Prostate gland (tissue), 2 donors: ENCODE measurements at regions not wholly inside any gene's neighbourhood (a gene's known extent, or its start where the extent isn't known, plus 50 kb on each side); places are given as distances from the start of the nearest gene placed in this dataset.
"Not testable (repeated sequence)": the region's sequence is repeated elsewhere in the genome, so short reads cannot be mapped to it uniquely, and the experiment has no call there.

Experiments used
- DNase-seq: peaks from one replicate; pipeline ENCODE4 v3.0.0-alpha.2; 2019; ENCODE audit warnings: low spot score
- H3K27ac ChIP-seq, 2 donors: fragments of 200-600 bp; sonication (generic); 2 replicates each; pipeline ENCODE4 v1.5.1; 2017 to 2019
- H3K27me3 ChIP-seq: fragments of 200-600 bp; sonication (generic); replicated peaks from 2 replicates; pipeline ENCODE4 v1.5.1; 2019; ENCODE audit not compliant: insufficient read depth
- H3K36me3 ChIP-seq, 2 donors: fragments of 200-600 bp; sonication (generic); 1 replicate in 1 of 2; 2 replicates in 1 of 2; pipeline versions ENCODE4 v1.5.1 to v1.8.1; 2017 to 2019
- H3K4me1 ChIP-seq: fragments of 200-600 bp; sonication (generic); replicated peaks from 2 replicates; pipeline ENCODE4 v1.5.1; 2019
- H3K4me3 ChIP-seq, 2 donors: fragments of 200-600 bp; sonication (generic); 2 replicates each; pipeline ENCODE4 v1.5.1; 2017 to 2019
- H3K9me3 ChIP-seq: fragments of 200-600 bp; sonication (generic); 2 replicates; pipeline ENCODE4 v1.5.1; 2017
- POLR2A ChIP-seq: fragments of 450-650 bp; IDR thresholded peaks from one replicate; pipeline ENCODE4 v1.6.1; 2016; ENCODE audit warnings: antibody characterized with exemption, mild to moderate bottlenecking
- POLR2AphosphoS5 ChIP-seq: sonication (generic); formaldehyde crosslinking; IDR thresholded peaks from one replicate; pipeline ENCODE4 v1.6.1; 2017; ENCODE audit warnings: antibody characterized with exemption
- WGBS: methylation state at CpG from one replicate; pipeline ENCODE4 v1.1.5; 2018; 5-methylcytosine and 5-hydroxymethylcytosine counted together
- intact Hi-C: fragments of 100-400 bp; cut with DNase I; formaldehyde crosslinking; loops from one replicate; pipeline ENCODE4 v1.14.2; 2022
- TF ChIP-seq, protein P1 (sequence below), 4 experiments: fragments of 200-600 bp in 2 of 4; fragments of 450-650 bp in 2 of 4; sonication (generic) in 2 of 4; IDR thresholded peaks; 1 replicate in 3 of 4; 2 replicates in 1 of 4; pipeline ENCODE4 v1.5.1; 2016 to 2019; ENCODE audit warnings: antibody characterized with exemption in 4 of 4, mild to moderate bottlenecking in 2 of 4, moderate library complexity in 2 of 4

DNA sequence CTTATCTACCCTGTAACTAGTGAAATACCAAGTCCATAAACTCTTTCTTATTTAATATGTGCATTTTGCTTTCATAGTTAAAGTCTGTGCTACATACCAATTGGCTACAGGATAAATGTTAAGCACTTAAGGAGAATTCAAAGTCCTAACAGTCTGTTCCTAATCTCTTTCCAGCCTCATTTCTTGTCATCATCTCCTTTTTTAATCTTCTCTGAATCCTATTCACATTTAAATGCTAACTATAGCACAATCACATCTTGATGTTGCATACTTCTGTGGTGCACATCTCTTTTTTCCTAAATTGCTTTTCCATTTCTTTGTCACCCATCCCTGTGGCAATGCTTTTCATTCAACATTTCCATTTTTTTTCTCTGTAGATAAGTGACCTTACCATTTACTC is 996.1 kb upstream of the TYRP1 start:
- DNase-seq = no peak

DNA sequence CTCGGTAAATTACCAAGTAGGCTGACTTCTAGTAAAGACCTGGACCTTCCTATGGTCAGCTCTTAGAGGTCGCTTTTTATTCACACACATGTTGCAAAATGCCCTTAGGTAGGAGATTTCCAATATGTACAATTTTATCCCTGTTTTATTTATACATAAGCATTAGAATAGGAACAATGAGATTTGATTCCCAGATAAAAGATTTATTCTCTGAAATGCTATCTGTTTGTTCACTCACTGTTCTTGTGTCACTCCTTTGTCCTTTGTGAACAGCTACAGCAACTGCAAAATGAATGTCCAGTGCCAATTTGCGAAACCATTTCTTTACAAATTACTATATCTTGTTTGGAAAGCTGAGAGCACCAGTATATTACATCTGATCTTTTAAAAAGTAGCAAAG is 991.5 kb upstream of the TYRP1 start:
- no peaks in the 10 kb centered on the region for H3K27me3 ChIP-seq
- intact Hi-C loops = no loop called here
- DNase-seq = no peak
- WGBS = 67% methylated on average over 3 of the region's 3 CpGs
- no peak for TF ChIP-seq POLR2A
- TF ChIP-seq, protein P1, sequence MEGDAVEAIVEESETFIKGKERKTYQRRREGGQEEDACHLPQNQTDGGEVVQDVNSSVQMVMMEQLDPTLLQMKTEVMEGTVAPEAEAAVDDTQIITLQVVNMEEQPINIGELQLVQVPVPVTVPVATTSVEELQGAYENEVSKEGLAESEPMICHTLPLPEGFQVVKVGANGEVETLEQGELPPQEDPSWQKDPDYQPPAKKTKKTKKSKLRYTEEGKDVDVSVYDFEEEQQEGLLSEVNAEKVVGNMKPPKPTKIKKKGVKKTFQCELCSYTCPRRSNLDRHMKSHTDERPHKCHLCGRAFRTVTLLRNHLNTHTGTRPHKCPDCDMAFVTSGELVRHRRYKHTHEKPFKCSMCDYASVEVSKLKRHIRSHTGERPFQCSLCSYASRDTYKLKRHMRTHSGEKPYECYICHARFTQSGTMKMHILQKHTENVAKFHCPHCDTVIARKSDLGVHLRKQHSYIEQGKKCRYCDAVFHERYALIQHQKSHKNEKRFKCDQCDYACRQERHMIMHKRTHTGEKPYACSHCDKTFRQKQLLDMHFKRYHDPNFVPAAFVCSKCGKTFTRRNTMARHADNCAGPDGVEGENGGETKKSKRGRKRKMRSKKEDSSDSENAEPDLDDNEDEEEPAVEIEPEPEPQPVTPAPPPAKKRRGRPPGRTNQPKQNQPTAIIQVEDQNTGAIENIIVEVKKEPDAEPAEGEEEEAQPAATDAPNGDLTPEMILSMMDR (IDR thresholded peaks at IDR 0.05) = no peak
- TF ChIP-seq POLR2AphosphoS5 = no peak
- no peaks in the 10 kb centered on the region for H3K36me3 ChIP-seq
- no peaks in the 10 kb centered on the region for H3K9me3 ChIP-seq
- H3K4me1 ChIP-seq = no peaks in the 10 kb centered on the region
- H3K4me3 ChIP-seq = no peak overlapping the region
- no peak overlapping the region for H3K27ac ChIP-seq

More for the DNA sequence above, 996.1 kb upstream of the TYRP1 start:
- Histone ChIP-seq H3K27ac (no peak overlapping the region), H3K4me1 (no peaks in the 10 kb centered on the region), H3K9me3 (no peaks in the 10 kb centered on the region), H3K4me3 (no peak overlapping the region), H3K36me3 (no peaks in the 10 kb centered on the region), H3K27me3 (no peaks in the 10 kb centered on the region)
- intact Hi-C loops = no loop called here
- no peak for TF ChIP-seq POLR2A
- TF ChIP-seq, protein P1 (IDR thresholded peaks at IDR 0.05) = no peak
- no peak for TF ChIP-seq POLR2AphosphoS5

DNA sequence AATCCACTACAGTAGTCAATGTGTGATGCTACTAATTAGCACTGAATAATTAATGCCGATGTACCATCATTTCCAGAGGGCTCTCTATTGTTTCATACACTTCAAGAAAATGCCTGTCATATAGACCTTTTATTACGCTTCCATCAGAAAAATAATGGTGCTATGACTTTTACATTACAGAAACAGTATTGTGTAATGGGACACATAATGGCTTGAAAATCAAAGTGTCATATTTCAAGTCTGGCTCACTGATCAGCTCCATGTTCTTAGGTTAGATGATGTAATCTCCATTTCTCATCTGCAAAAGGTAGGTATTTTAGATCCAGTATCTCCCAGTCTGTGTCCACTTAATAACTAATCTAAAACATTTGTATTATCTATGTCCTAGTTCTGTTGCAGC is 990.6 kb upstream of the TYRP1 start:
- H3K36me3 ChIP-seq = no peaks in the 10 kb centered on the region
- no peak for DNase-seq
- no peaks in the 10 kb centered on the region for H3K4me1 ChIP-seq
- H3K27me3 ChIP-seq = no peaks in the 10 kb centered on the region
- no peaks in the 10 kb centered on the region for H3K9me3 ChIP-seq
- no peak overlapping the region for H3K27ac ChIP-seq
- TF ChIP-seq, protein P1 (IDR thresholded peaks at IDR 0.05) = no peak
- no peak for TF ChIP-seq POLR2A
- TF ChIP-seq POLR2AphosphoS5 = no peak
- 82% methylated on average over 2 of the region's 2 CpGs for WGBS
- intact Hi-C loops = no loop called here
- H3K4me3 ChIP-seq = no peak overlapping the region

DNA sequence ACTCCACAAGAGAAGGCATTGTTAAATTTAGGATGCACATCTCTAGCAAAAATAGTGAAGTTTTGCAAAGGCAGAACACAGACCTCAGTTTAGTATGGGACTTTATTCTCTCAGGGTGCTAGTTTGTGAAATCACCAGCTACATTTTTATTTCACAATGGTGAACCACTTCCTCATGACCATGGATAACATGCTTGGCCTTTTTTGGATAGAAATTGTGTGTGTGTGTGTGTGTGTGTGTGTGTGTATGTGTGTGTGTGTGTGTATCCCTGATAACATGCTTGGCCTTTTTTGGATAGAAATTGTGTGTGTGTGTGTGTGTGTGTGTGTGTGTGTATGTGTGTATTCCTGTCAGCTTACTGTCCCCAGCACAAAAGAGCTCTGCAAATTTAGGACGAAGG is 989.0 kb upstream of the TYRP1 start:
- H3K36me3 ChIP-seq, DNase-seq, intact Hi-C loops, H3K27me3 ChIP-seq, H3K9me3 ChIP-seq, H3K4me3 ChIP-seq, H3K27ac ChIP-seq, H3K4me1 ChIP-seq: not testable (repeated sequence)
- 14% methylated on average over 1 of the region's 1 CpG for WGBS

DNA sequence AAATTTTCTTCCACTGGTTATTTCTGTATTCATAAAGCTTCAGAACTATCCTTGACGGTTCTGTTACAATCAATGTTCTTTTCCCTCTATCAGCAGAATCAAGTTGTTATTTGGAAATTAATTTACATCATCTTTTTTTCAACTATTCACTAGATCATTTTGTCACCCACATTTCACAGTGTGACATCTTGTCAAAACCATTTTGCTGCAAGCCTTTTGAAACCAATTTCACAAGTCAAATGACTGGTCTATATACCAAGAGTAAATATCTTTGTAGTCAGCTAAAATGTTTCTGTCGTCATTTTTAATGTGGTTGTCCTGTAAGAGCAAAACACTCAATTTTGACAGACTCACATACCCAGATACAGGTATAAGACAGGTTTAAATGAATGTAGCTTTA is 984.3 kb upstream of the TYRP1 start:
- Histone ChIP-seq H3K36me3 (no peaks in the 10 kb centered on the region), H3K27ac (no peak overlapping the region), H3K9me3 (no peaks in the 10 kb centered on the region), H3K4me3 (no peak overlapping the region), H3K4me1 (no peaks in the 10 kb centered on the region), H3K27me3 (no peaks in the 10 kb centered on the region)
- 72% methylated on average over 2 of the region's 2 CpGs for WGBS
- TF ChIP-seq, protein P1 (IDR thresholded peaks at IDR 0.05) = no peak
- no peak for TF ChIP-seq POLR2AphosphoS5
- no peak for TF ChIP-seq POLR2A
- DNase-seq = no peak
- intact Hi-C loops = no loop called here

DNA sequence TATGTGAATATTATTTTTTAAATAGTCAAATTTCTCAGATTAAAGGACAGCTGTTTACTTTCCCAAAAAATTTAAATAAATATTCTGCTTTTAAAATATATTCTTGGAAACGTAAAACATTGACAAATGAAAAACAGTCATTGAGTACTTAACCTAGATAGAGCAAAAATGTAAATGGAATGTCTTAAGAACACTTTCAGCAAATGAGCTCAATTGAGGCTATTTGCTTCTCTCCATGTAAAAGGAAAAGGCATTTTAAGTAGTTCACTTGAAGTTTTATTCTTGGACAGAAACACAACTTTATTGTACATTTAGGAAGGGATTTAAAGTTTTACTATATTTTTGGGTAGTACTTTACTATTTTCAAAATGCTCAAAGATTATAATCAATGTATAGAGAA is 983.6 kb upstream of the TYRP1 start:
- DNase-seq = no peak

More for the DNA sequence above, 983.6 kb upstream of the TYRP1 start:
- Histone ChIP-seq H3K36me3 (no peaks in the 10 kb centered on the region), H3K4me3 (no peak overlapping the region), H3K4me1 (no peaks in the 10 kb centered on the region), H3K27ac (no peak overlapping the region), H3K27me3 (no peaks in the 10 kb centered on the region), H3K9me3 (no peaks in the 10 kb centered on the region)
- TF ChIP-seq POLR2AphosphoS5 (no peak), POLR2A (no peak)
- TF ChIP-seq, protein P1 (IDR thresholded peaks at IDR 0.05) = no peak
- intact Hi-C loops = no loop called here
- WGBS = 31% methylated on average over 1 of the region's 1 CpG
